Peyer's patch (tissue), 4 donors: ENCODE measurements at regions not wholly inside any gene's neighbourhood (a gene's known extent, or its start where the extent isn't known, plus 50 kb on each side); places are given as distances from the start of the nearest gene placed in this dataset.
A peak's percentile ranks its signal among the peaks of the same experiment; 100 is the strongest.

Source experiments
- DNase-seq, 3 donors: peaks; one replicate each; pipeline ENCODE4 v3.0.0-alpha.2; 2017 to 2019
- H3K27ac ChIP-seq, 4 donors: fragments of 200-600 bp; sonication (generic); one replicate each; pipeline ENCODE4 v1.5.1; 2016 to 2019
- H3K27me3 ChIP-seq, 2 donors: fragments of 200-600 bp; sonication (generic); one replicate each; pipeline ENCODE4 v1.5.1; 2019
- H3K36me3 ChIP-seq, 3 donors: fragments of 200-600 bp; sonication (generic); one replicate each; pipeline ENCODE4 v1.5.1; 2016 to 2019
- H3K4me1 ChIP-seq, 4 donors: fragments of 200-600 bp; sonication (generic); one replicate each; pipeline ENCODE4 v1.5.1; 2016 to 2019
- H3K4me3 ChIP-seq, 4 donors: fragments of 200-600 bp; sonication (generic); 1 replicate in 3 of 4; 2 replicates in 1 of 4; pipeline ENCODE4 v1.5.1; 2016 to 2019; ENCODE audit warnings: mild to moderate bottlenecking in 1 of 4
- H3K9me3 ChIP-seq, 4 donors: fragments of 200-600 bp; sonication (generic); one replicate each; pipeline ENCODE4 v1.5.1; 2016 to 2019; ENCODE audit warnings: mild to moderate bottlenecking in 1 of 4
- CTCF ChIP-seq, 6 experiments: fragments of 450-650 bp in 4 of 6; fragments of 200-600 bp in 2 of 6; sonication (generic) in 1 of 6; IDR thresholded peaks; one replicate each; pipeline ENCODE4 v1.5.1; 2017 to 2019; ENCODE audit warnings: antibody characterized with exemption in 6 of 6, mild to moderate bottlenecking in 3 of 6, moderate library complexity in 1 of 6
- POLR2A ChIP-seq, 2 donors: fragments of 450-650 bp; IDR thresholded peaks; one replicate each; pipeline ENCODE4 v1.5.1; 2017; ENCODE audit warnings: antibody characterized with exemption in 2 of 2, mild to moderate bottlenecking in 2 of 2, moderate library complexity in 2 of 2

DNA sequence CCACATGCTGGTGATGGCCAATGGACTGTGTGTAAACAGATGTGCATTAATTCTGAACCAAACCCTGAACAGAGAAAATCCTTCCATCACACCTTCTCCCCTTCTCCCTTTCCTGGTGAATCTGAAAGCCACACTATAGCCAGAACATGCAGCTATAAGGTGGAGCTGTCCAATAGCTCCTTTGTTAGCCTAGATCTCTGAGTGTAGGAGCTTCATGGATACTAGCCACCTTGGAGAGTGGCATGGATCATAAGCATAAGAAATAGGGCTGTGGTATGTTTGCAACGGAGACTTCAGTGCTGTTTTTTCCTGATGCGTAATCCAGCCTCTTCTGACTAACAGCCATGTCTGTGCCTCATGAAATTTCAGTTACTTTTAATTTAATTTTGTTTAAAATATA is 364.5 kb downstream of the BTG1 start:
- Histone ChIP-seq H3K27ac (no peak overlapping the region), H3K4me1 (peaks cover 0 to 15% (median 7%) of the 10 kb centered on the region in 4 donors), H3K27me3 (no peaks in the 10 kb centered on the region), H3K36me3 (no peaks in the 10 kb centered on the region), H3K9me3 (no peaks in the 10 kb centered on the region), H3K4me3 (no peak overlapping the region)
- no peak for DNase-seq
- TF ChIP-seq CTCF (IDR thresholded peaks at IDR 0.05), result no peak
- no peak for TF ChIP-seq POLR2A (IDR thresholded peaks at IDR 0.05)

DNA sequence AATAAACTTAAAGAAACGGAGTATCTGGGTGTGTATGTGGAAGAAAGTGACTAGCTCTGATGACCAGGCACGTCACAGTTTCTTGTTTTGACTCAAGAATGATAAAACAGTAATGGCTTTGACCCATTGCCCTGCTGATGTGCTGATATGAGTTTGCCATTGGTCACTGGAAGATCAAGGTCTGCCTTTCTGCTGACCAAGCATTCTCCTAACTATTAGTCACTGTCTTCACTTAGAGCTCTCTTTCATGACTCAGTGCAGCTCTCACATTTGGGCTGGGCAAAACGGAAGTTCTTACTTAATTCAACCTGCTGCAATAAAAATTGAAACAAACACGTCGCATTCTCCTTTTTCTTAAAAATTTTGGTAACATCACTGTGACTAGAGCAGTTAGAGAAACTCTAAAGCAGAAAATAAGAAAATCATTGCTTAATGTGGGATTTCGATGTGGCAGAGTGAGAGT is 366.7 kb downstream of the BTG1 start:
- H3K4me1 ChIP-seq, result peaks cover 0 to 20% (median 7%) of the 10 kb centered on the region in 4 donors
- DNase-seq, result peak in 2 of 3 donors; percentile 29 to 79
- peak overlapping the region; percentile 66 to 75 (median 68) for H3K27ac ChIP-seq
- H3K4me3 ChIP-seq, result no peak overlapping the region
- TF ChIP-seq CTCF (IDR thresholded peaks at IDR 0.05) (no peak), POLR2A (IDR thresholded peaks at IDR 0.05) (no peak)
- no peaks in the 10 kb centered on the region for H3K36me3 ChIP-seq
- no peaks in the 10 kb centered on the region for H3K27me3 ChIP-seq
- no peaks in the 10 kb centered on the region for H3K9me3 ChIP-seq

DNA sequence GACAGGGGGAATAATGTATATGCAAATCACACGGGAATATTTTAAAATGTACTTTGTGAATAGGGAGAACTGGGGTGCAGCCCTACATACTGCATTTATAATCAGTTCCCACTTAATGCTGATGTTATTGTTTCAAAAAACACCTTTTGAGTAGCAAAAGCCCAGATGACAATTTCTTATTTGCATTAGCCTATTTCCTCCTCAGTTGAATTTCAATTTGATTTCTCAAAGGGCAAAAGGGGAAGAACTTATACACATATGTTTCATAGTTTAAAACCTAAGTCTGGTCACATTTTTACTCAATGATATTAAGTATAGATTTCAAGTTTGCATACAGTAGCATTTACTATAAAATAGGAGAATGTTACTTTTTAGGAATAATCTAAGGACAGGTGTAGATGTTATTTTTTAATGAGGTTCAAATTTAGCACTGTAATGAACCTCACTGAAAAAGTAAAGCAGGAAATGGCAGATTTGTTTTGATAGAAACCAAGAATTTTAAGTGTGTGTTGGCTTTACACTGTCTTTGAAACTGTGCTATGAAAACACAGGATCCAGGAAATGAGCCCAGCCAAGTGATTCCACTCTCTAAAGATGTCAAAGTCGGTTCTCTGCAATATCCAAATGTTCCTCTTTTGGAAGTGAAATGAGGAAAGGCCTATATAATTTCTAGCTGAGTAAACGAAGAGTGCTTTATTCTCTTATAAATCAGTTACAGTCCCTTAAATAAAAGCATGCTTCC is 367.4 kb downstream of the BTG1 start:
- Histone ChIP-seq H3K36me3 (no peaks in the 10 kb centered on the region), H3K27ac (peak overlapping the region; percentile 66 to 75 (median 68)), H3K4me1 (peaks cover 0 to 20% (median 7%) of the 10 kb centered on the region in 4 donors), H3K9me3 (no peaks in the 10 kb centered on the region), H3K4me3 (no peak overlapping the region), H3K27me3 (no peaks in the 10 kb centered on the region)
- TF ChIP-seq POLR2A (IDR thresholded peaks at IDR 0.05) (no peak), CTCF (IDR thresholded peaks at IDR 0.05) (no peak)
- DNase-seq, result peak in 1 of 3 donors; percentile 28

- Histone ChIP-seq H3K27ac (peak overlapping the region in 1 of 4 donors; percentile 67), H3K4me1 (peaks cover 0 to 20% (median 7%) of the 10 kb centered on the region in 4 donors), H3K36me3 (no peaks in the 10 kb centered on the region), H3K4me3 (no peak overlapping the region), H3K27me3 (no peaks in the 10 kb centered on the region), H3K9me3 (no peaks in the 10 kb centered on the region)
- peak in 1 of 3 donors; percentile 50 for DNase-seq
- no peak for TF ChIP-seq CTCF (IDR thresholded peaks at IDR 0.05)
- no peak for TF ChIP-seq POLR2A (IDR thresholded peaks at IDR 0.05)
Measured at GRCh38 chr12:91777268-91777992, 368.2 kb downstream of the BTG1 start.

- Histone ChIP-seq H3K4me3 (no peak overlapping the region), H3K9me3 (no peaks in the 10 kb centered on the region), H3K27me3 (no peaks in the 10 kb centered on the region), H3K27ac (peak overlapping the region in 1 of 4 donors; percentile 13), H3K4me1 (peaks cover 0 to 16% (median 6%) of the 10 kb centered on the region in 4 donors), H3K36me3 (no peaks in the 10 kb centered on the region)
- TF ChIP-seq CTCF (IDR thresholded peaks at IDR 0.05) (no peak), POLR2A (IDR thresholded peaks at IDR 0.05) (no peak)
- no peak for DNase-seq
Measured at GRCh38 chr12:91774434-91774921, 371.2 kb downstream of the BTG1 start.
